K562 (cell line): ENCODE measurements at regions not wholly inside any gene's neighbourhood (a gene's known extent, or its start where the extent isn't known, plus 50 kb on each side); places are given as distances from the start of the nearest gene placed in this dataset.

ENCODE experiments used
- ATAC-seq: fragments of 200-7000 bp; cut with Tn5 transposase; 3 replicates; pipeline ENCODE4 v1.9.1; 2020; ENCODE audit warnings: moderate library complexity
- BruUV-seq: library from RNA; stranded (reverse); fragments of 400-500 nt; replicated peaks from 2 replicates; lab custom pipeline; 2021; lab: Mats Ljungman, UMichigan
- CTCF ChIA-PET: fragments of 300-600 bp; formaldehyde crosslinking; extraction: SDS; loops from one replicate; lab custom pipeline; 2021; ENCODE audit warnings: low intra/inter-chr PET ratio; lab: Yijun Ruan, JAX
- POLR2A ChIA-PET: fragments of 300-600, 350-650 bp; sonication (Branson Sonifier 250); formaldehyde crosslinking; extraction: SDS; loops from one replicate; lab custom pipeline; 2021; ENCODE audit warnings: antibody characterized with exemption, inconsistent platforms; lab: Yijun Ruan, JAX
- DNase-seq, 4 experiments: peaks; one replicate each; pipeline versions ENCODE4 v3.0.0 to v3.0.0-alpha.2; 2011 to 2018; ENCODE audit warnings: low spot score in 3 of 4, mixed read lengths in 3 of 4; ENCODE audit errors: extremely low read depth in 1 of 4
- FAIRE-seq: peaks from 2 replicates; lab custom pipeline; 2011; peaks lifted over from hg19 to GRCh38; lab: Jason Lieb, UNC
- H2AFZ ChIP-seq: 2 replicates; pipeline ENCODE4 v1.6.0; 2011; ENCODE audit warnings: low read depth, low read length, control low read depth, inconsistent platforms
- H3K27ac ChIP-seq: fragments of 200-600 bp; 3 replicates; pipeline ENCODE4 v1.8.0; 2011; ENCODE audit warnings: low read depth, mild to moderate bottlenecking, control low read depth, inconsistent platforms, low read length, moderate library complexity, mixed read lengths; ENCODE audit errors: extremely low read depth
- H3K27me3 ChIP-seq, 2 experiments: fragments of 300-600 bp in 1 of 2; 2 replicates in 1 of 2; 3 replicates in 1 of 2; pipeline versions ENCODE4 v1.6.0 to v1.8.0; 2011; ENCODE audit warnings: inconsistent platforms in 2 of 2, low read length in 2 of 2, mild to moderate bottlenecking in 1 of 2, mixed read lengths in 1 of 2, moderate library complexity in 1 of 2; ENCODE audit not compliant: control insufficient read depth in 2 of 2, insufficient read depth in 2 of 2
- H3K36me3 ChIP-seq: fragments of 300-600 bp; 3 replicates; pipeline ENCODE4 v1.8.0; 2011; ENCODE audit warnings: mild to moderate bottlenecking, low read length, inconsistent platforms; ENCODE audit not compliant: control insufficient read depth, insufficient read depth
- H3K4me1 ChIP-seq, 2 experiments: fragments of 200-600 bp in 1 of 2; replicated peaks in 1 of 2; 2 replicates in 1 of 2; 3 replicates in 1 of 2; pipeline versions ENCODE4 v1.5.1 to v1.8.0; 2011; ENCODE audit warnings: inconsistent platforms in 2 of 2, low read length in 2 of 2, mild to moderate bottlenecking in 1 of 2, mixed read lengths in 1 of 2, moderate library complexity in 1 of 2; ENCODE audit not compliant: control insufficient read depth in 2 of 2, insufficient read depth in 2 of 2
- H3K4me2 ChIP-seq: 2 replicates; pipeline ENCODE4 v1.6.1; 2011; ENCODE audit warnings: low read length, control low read depth, inconsistent platforms, mixed read lengths; ENCODE audit not compliant: insufficient read depth
- H3K4me3 ChIP-seq: fragments of 200-600 bp; sonication (generic), shearing (Covaris generic); 2 replicates; pipeline ENCODE4 v1.5.1; 2016; ENCODE audit warnings: control low read depth, inconsistent platforms
- H3K79me2 ChIP-seq: fragments of 200-600 bp; 3 replicates; pipeline ENCODE4 v1.8.0; 2011; ENCODE audit warnings: low read length, inconsistent platforms; ENCODE audit not compliant: control insufficient read depth, insufficient read depth
- H3K9ac ChIP-seq, 2 experiments: 2 replicates each; pipeline versions ENCODE4 v1.6.0 to v1.6.1; 2011; ENCODE audit warnings: low read depth in 2 of 2, low read length in 2 of 2, control low read depth in 1 of 2, inconsistent platforms in 1 of 2, mild to moderate bottlenecking in 1 of 2, mixed read lengths in 1 of 2; ENCODE audit not compliant: insufficient read depth in 1 of 2
- H3K9me1 ChIP-seq: one replicate; pipeline ENCODE4 v1.6.0; 2011; ENCODE audit warnings: inconsistent platforms, mild to moderate bottlenecking, low read length, moderate library complexity; ENCODE audit not compliant: control insufficient read depth, insufficient read depth
- H3K9me3 ChIP-seq: replicated peaks from 2 replicates; pipeline ENCODE4 v1.5.1; 2011; ENCODE audit warnings: low read depth, low read length, inconsistent platforms; ENCODE audit not compliant: control insufficient read depth, insufficient read depth
- H4K20me1 ChIP-seq: replicated peaks from 2 replicates; pipeline ENCODE4 v1.6.1; 2011; ENCODE audit warnings: low read length, inconsistent platforms, mixed read lengths; ENCODE audit not compliant: control insufficient read depth, insufficient read depth
- CLOCK ChIP-seq: fragments of 250-450 bp; sonication (Bioruptor Pico); IDR thresholded peaks from 2 replicates; pipeline ENCODE4 v1.4.0; 2020; ENCODE audit warnings: mild to moderate bottlenecking, moderate library complexity, borderline replicate concordance
- ETV6 ChIP-seq, 3 experiments: fragments of 150-350 bp in 1 of 3; sonication (generic) in 1 of 3; formaldehyde crosslinking in 1 of 3; IDR thresholded peaks; 2 replicates each; pipeline versions ENCODE4 v1.6.1 to v1.8.0; 2014 to 2022; ENCODE audit warnings: borderline replicate concordance in 2 of 3, low read depth in 2 of 3, antibody characterized with exemption in 1 of 3, low read length in 1 of 3, mild to moderate bottlenecking in 1 of 3, missing genetic modification reagents in 1 of 3
- FOXJ3 ChIP-seq: sonication (generic); formaldehyde crosslinking; IDR thresholded peaks from 2 replicates; pipeline ENCODE4 v1.4.0; 2020; ENCODE audit warnings: mild to moderate bottlenecking, missing genetic modification reagents
- HBP1 ChIP-seq: fragments of 450-650 bp; formaldehyde crosslinking; IDR thresholded peaks from 2 replicates; pipeline ENCODE4 v1.4.0; 2022; ENCODE audit warnings: missing genetic modification characterization
- LEF1 ChIP-seq: fragments of 450-650 bp; IDR thresholded peaks from 2 replicates; pipeline ENCODE4 v1.6.1; 2016; ENCODE audit warnings: mild to moderate bottlenecking
- MTA2 ChIP-seq: fragments of 450-650 bp; IDR thresholded peaks from 2 replicates; pipeline ENCODE4 v1.6.1; 2016; ENCODE audit warnings: low read depth
- MXI1 ChIP-seq: IDR thresholded peaks from 2 replicates; pipeline ENCODE4 v1.6.1; 2011; ENCODE audit warnings: low read depth, mild to moderate bottlenecking, improper control_type of control experiment, low read length
- NR2F6 ChIP-seq: fragments of 450-650 bp; formaldehyde crosslinking; IDR thresholded peaks from 2 replicates; pipeline ENCODE4 v1.4.0; 2020; ENCODE audit warnings: mild to moderate bottlenecking
- SREBF2 ChIP-seq: sonication (generic); formaldehyde crosslinking; IDR thresholded peaks from 2 replicates; pipeline ENCODE4 v1.4.0; 2020; ENCODE audit warnings: mild to moderate bottlenecking, missing genetic modification reagents
- SRSF3 ChIP-seq: fragments of 200-400 bp; formaldehyde crosslinking; IDR thresholded peaks from 2 replicates; pipeline ENCODE4 v1.6.1; 2016; ENCODE audit warnings: mild to moderate bottlenecking, low read length, moderate library complexity; ENCODE audit not compliant: insufficient read depth
- ZNF184 ChIP-seq: sonication (generic); formaldehyde crosslinking; IDR thresholded peaks from 2 replicates; pipeline ENCODE4 v1.5.0; 2020; ENCODE audit warnings: missing genetic modification reagents
- WGBS: fragments of 100-300 bp; shearing (Covaris generic); methylation state at CpG from one replicate; pipeline ENCODE4 v1.1.6; 2016; ENCODE audit warnings: low coverage, mixed read lengths; ENCODE audit not compliant: insufficient coverage; ENCODE audit errors: missing lambda C conversion rate; 5-methylcytosine and 5-hydroxymethylcytosine counted together
- in situ Hi-C: fragments of 300-500 bp; cut with MboI; formaldehyde crosslinking; loops from 4 replicates; pipeline ENCODE4 v1.15.0; 2018; ENCODE audit warnings: inconsistent platforms, mixed read lengths
- intact Hi-C: fragments of 100-400 bp; cut with micrococcal nuclease; formaldehyde crosslinking; loops from 2 replicates; pipeline ENCODE4 v1.14.2; 2022
- TF ChIP-seq, protein P1 (sequence below): fragments of 450-650 bp; IDR thresholded peaks from 2 replicates; pipeline ENCODE4 v1.6.1; 2016; ENCODE audit warnings: low read depth, mild to moderate bottlenecking, moderate library complexity

DNA sequence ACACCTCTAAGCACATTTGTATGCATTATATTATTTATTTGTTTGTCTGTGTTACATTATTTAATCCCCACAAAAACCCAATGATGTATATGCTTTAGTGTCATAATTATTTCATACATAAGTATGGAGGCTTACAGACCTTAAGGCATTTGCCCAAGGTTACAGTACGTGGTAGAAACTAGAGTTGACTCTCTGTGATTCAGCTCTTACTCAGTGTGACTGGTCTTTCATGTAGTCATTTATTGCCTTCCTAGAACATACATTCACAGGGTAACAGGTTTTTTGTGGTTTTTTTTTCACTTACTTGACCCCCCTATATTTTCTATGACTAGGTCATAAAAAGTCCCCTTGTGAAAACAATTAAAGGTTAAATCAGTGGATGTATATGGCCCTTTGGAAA is 566.8 kb downstream of the TFAP2A start:
- CTCF ChIA-PET = no interaction called here
- no peak for ATAC-seq
- no peak overlapping the region for H3K4me2 ChIP-seq
- DNase-seq = no peak
- no peaks in the 10 kb centered on the region for H3K79me2 ChIP-seq
- intact Hi-C loops = no loop called here
- no peak overlapping the region for H3K9ac ChIP-seq
- WGBS = 0% methylated on average over 1 of the region's 1 CpG
- TF ChIP-seq MTA2 (no peak), MXI1 (no peak), LEF1 (no peak), ZNF184 (no peak), SREBF2 (CRISPR knock-in tag) (no peak), FOXJ3 (CRISPR knock-in tag) (no peak), SRSF3 (no peak), HBP1 (CRISPR knock-in tag) (no peak), ETV6 (IDR thresholded peaks at IDR 0.05; ENCODE audit: borderline replicate concordance in 1 of 2, low read depth in 2 of 2, low read length in 1 of 2) (no peak), ETV6 (CRISPR knock-in tag; IDR thresholded peaks at IDR 0.05; ENCODE audit: borderline replicate concordance) (no peak), CLOCK (CRISPR knock-in tag) (no peak), NR2F6 (CRISPR knock-in tag) (no peak)
- TF ChIP-seq, protein P1, sequence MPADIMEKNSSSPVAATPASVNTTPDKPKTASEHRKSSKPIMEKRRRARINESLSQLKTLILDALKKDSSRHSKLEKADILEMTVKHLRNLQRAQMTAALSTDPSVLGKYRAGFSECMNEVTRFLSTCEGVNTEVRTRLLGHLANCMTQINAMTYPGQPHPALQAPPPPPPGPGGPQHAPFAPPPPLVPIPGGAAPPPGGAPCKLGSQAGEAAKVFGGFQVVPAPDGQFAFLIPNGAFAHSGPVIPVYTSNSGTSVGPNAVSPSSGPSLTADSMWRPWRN = no peak
- H2AFZ ChIP-seq = no peak overlapping the region
- H3K4me1 ChIP-seq = no peaks in the 10 kb centered on the region
- no peaks in the 10 kb centered on the region for H4K20me1 ChIP-seq
- BruUV-seq = no TSS peak
- in situ Hi-C loops = no loop called here
- no peaks in the 10 kb centered on the region for H3K9me1 ChIP-seq
- POLR2A ChIA-PET = no interaction called here
- no peak overlapping the region for H3K27ac ChIP-seq
- no peak for FAIRE-seq
- no peak overlapping the region for H3K4me3 ChIP-seq
- H3K9me3 ChIP-seq = peaks cover 7% of the 10 kb centered on the region; the same call in 1 of the 2 replicates
- no peaks in the 10 kb centered on the region; a peak in 1 of 5 replicates for H3K27me3 ChIP-seq
- no peaks in the 10 kb centered on the region for H3K36me3 ChIP-seq
